ENCODE measurements at regions not wholly inside any gene's neighbourhood (a gene's known extent, or its start where the extent isn't known, plus 50 kb on each side); places are given as distances from the start of the nearest gene placed in this dataset.

- no peaks in the 10 kb centered on the region for H3K36me3 Mint-ChIP-seq (ENCODE audit: insufficient read depth, unreplicated experiment)
- no peak overlapping the region for H3K4me3 ChIP-seq (ENCODE audit: low read depth, low read length)
- ChIA-PET CTCF (interaction anchor here (0.5 kb wide), 1 partner anchor 693 kb away, joined by 3 read pairs; no protein-coding TSS in a partner anchor), POLR2A (no interaction called here)
- no peak for TF ChIP-seq CTCF (IDR thresholded peaks at IDR 0.05; ENCODE audit: insufficient read depth in 1 of 2, low read depth in 1 of 2, low read length in 1 of 2, severe bottlenecking in 1 of 2, unreplicated experiment in 1 of 2)
- H3K36me3 ChIP-seq (ENCODE audit: control insufficient read depth, insufficient read depth, low read length): no peaks in the 10 kb centered on the region
- H3K9me3 Mint-ChIP-seq (ENCODE audit: unreplicated experiment): peaks cover 12% of the 10 kb centered on the region
- no peaks in the 10 kb centered on the region for H3K4me1 Mint-ChIP-seq (ENCODE audit: low read depth, unreplicated experiment)
- no peaks in the 10 kb centered on the region for H3K27me3 Mint-ChIP-seq (ENCODE audit: insufficient read depth, unreplicated experiment)
- H3K27me3 ChIP-seq (replicated peaks; ENCODE audit: control insufficient read depth, insufficient read depth, low read length): no peaks in the 10 kb centered on the region
- no peaks in the 10 kb centered on the region for H3K4me1 ChIP-seq
- no TSS peak for BruUV-seq (replicated peaks)
- intact Hi-C loops (cut with micrococcal nuclease; ENCODE audit: unreplicated experiment): no loop called here
- no peak for DNase-seq
- no peak overlapping the region for H3K27ac Mint-ChIP-seq (ENCODE audit: unreplicated experiment)
- H3K9me3 ChIP-seq: no peaks in the 10 kb centered on the region
- H3K4me3 Mint-ChIP-seq (ENCODE audit: unreplicated experiment): no peak overlapping the region
Observed at GRCh38 chr3:30462721-30463470, 143.5 kb upstream of the TGFBR2 start.

- no TSS peak for BruUV-seq (replicated peaks)
- no peaks in the 10 kb centered on the region for H3K36me3 ChIP-seq (ENCODE audit: control insufficient read depth, insufficient read depth, low read length)
- intact Hi-C loops (cut with micrococcal nuclease; ENCODE audit: unreplicated experiment): no loop called here
- H3K27ac Mint-ChIP-seq (ENCODE audit: unreplicated experiment): no peak overlapping the region
- POLR2A ChIA-PET: no interaction called here
- H3K36me3 Mint-ChIP-seq (ENCODE audit: insufficient read depth, unreplicated experiment): no peaks in the 10 kb centered on the region
- no peak overlapping the region for H3K4me3 Mint-ChIP-seq (ENCODE audit: unreplicated experiment)
- no peaks in the 10 kb centered on the region for H3K27me3 ChIP-seq (replicated peaks; ENCODE audit: control insufficient read depth, insufficient read depth, low read length)
- TF ChIP-seq CTCF (IDR thresholded peaks at IDR 0.05; ENCODE audit: insufficient read depth in 1 of 2, low read depth in 1 of 2, low read length in 1 of 2, severe bottlenecking in 1 of 2, unreplicated experiment in 1 of 2): no peak
- H3K9me3 ChIP-seq: no peaks in the 10 kb centered on the region
- no peaks in the 10 kb centered on the region for H3K4me1 ChIP-seq
- peaks cover 12% of the 10 kb centered on the region for H3K9me3 Mint-ChIP-seq (ENCODE audit: unreplicated experiment)
- H3K27me3 Mint-ChIP-seq (ENCODE audit: insufficient read depth, unreplicated experiment): no peaks in the 10 kb centered on the region
- CTCF ChIA-PET: no interaction called here
- no peak overlapping the region for H3K4me3 ChIP-seq (ENCODE audit: low read depth, low read length)
- no peaks in the 10 kb centered on the region for H3K4me1 Mint-ChIP-seq (ENCODE audit: low read depth, unreplicated experiment)
- no peak for DNase-seq
Observed at GRCh38 chr3:30464381-30464780, 142.0 kb upstream of the TGFBR2 start.

GRCh38 chr3:30465454-30465853, 140.9 kb upstream of the TGFBR2 start:
- CTCF ChIA-PET: no interaction called here
- Mint-ChIP-seq H3K4me3 (ENCODE audit: unreplicated experiment) (no peak overlapping the region), H3K36me3 (ENCODE audit: insufficient read depth, unreplicated experiment) (no peaks in the 10 kb centered on the region), H3K9me3 (ENCODE audit: unreplicated experiment) (peaks cover 12% of the 10 kb centered on the region), H3K4me1 (ENCODE audit: low read depth, unreplicated experiment) (peaks cover 3% of the 10 kb centered on the region), H3K27me3 (ENCODE audit: insufficient read depth, unreplicated experiment) (no peaks in the 10 kb centered on the region), H3K27ac (ENCODE audit: unreplicated experiment) (no peak overlapping the region)
- Histone ChIP-seq H3K9me3 (no peaks in the 10 kb centered on the region), H3K4me1 (no peaks in the 10 kb centered on the region), H3K27me3 (replicated peaks; ENCODE audit: control insufficient read depth, insufficient read depth, low read length) (no peaks in the 10 kb centered on the region), H3K36me3 (ENCODE audit: control insufficient read depth, insufficient read depth, low read length) (no peaks in the 10 kb centered on the region), H3K4me3 (ENCODE audit: low read depth, low read length) (no peak overlapping the region)
- POLR2A ChIA-PET: no interaction called here
- no peak for TF ChIP-seq CTCF (IDR thresholded peaks at IDR 0.05; ENCODE audit: insufficient read depth in 1 of 2, low read depth in 1 of 2, low read length in 1 of 2, severe bottlenecking in 1 of 2, unreplicated experiment in 1 of 2)
- intact Hi-C loops (cut with micrococcal nuclease; ENCODE audit: unreplicated experiment): no loop called here
- no peak for DNase-seq
- BruUV-seq (replicated peaks): no TSS peak

All from Caco-2 (cell line).